ENCODE measurements at regions not wholly inside any gene's neighbourhood (a gene's known extent, or its start where the extent isn't known, plus 50 kb on each side); places are given as distances from the start of the nearest gene placed in this dataset.

- Histone ChIP-seq H3K36me3 (ENCODE audit: control insufficient read depth in 4 of 4, insufficient read depth in 3 of 4, low read depth in 1 of 4, low read length in 3 of 4) (no peaks in the 10 kb centered on the region), H3K4me1 (ENCODE audit: control insufficient read depth in 4 of 4, insufficient read depth in 4 of 4, low read length in 3 of 4) (no peaks in the 10 kb centered on the region), H3K4me3 (ENCODE audit: low read depth in 1 of 3, low read length in 3 of 3) (no peak overlapping the region), H3K9me3 (ENCODE audit: control insufficient read depth in 4 of 4, low read length in 3 of 4) (no peaks in the 10 kb centered on the region), H3K27ac (ENCODE audit: low read depth in 1 of 2, low read length in 2 of 2) (no peak overlapping the region), H3K27me3 (ENCODE audit: control insufficient read depth in 4 of 4, insufficient read depth in 4 of 4, low read length in 3 of 4) (no peaks in the 10 kb centered on the region), H3K9ac (ENCODE audit: low read depth in 1 of 2, low read length in 2 of 2) (no peak overlapping the region)
- TF ChIP-seq NR2F2 (IDR thresholded peaks at IDR 0.05) (no peak), YY1 (IDR thresholded peaks at IDR 0.05) (no peak), FOXA2 (IDR thresholded peaks at IDR 0.05) (no peak), REST (IDR thresholded peaks at IDR 0.05) (no peak), MAX (IDR thresholded peaks at IDR 0.05) (no peak), GABPA (IDR thresholded peaks at IDR 0.05 in 1 of 2, conservative IDR thresholded peaks at IDR 0.05 in 1 of 2) (no peak)
- TF ChIP-seq, protein P1, sequence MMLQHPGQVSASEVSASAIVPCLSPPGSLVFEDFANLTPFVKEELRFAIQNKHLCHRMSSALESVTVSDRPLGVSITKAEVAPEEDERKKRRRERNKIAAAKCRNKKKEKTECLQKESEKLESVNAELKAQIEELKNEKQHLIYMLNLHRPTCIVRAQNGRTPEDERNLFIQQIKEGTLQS (IDR thresholded peaks at IDR 0.05), result no peak
- no peak for DNase-seq (ENCODE audit: low spot score)
- WGBS, result 44% methylated on average over 1 of the region's 1 CpG
Observed at GRCh38 chr20:40866056-40866455, 162.6 kb upstream of the TOP1 start.

DNA sequence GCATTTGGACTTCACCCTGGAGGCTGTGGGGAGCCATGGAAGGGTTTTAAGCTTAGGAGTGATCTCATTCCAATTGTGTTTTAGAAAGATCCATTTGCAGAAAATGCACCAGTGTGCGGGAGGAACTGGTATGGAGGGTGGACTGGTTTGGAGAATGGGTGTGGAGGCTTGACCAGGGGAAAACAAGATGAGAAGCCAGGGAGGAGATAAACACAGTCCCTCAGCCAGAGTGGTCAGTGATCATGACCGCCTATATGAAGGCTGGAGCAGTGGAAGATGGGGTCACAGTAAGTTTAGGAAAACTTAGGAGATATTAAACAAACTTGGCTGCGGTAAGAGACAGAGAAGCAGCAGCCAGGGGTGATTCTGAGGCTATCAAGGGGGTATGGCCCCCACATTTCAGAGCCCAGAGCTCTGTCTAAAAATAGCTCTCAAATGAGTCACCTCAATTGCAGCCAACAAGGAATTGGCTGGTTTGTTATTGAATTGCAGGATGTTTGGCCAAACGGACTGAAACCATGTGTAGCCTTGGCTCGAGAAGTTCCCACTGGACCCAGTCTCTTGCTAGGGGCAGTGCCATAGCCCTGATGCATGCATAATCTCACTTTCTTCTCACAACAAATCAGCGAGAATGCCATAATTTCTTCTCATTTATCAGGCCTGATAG, 159.9 kb upstream of the TOP1 start:
- H3K27me3 ChIP-seq (ENCODE audit: control insufficient read depth in 4 of 4, insufficient read depth in 4 of 4, low read length in 3 of 4), result no peaks in the 10 kb centered on the region
- no peak for DNase-seq (ENCODE audit: low spot score)
- H3K27ac ChIP-seq (ENCODE audit: low read depth in 1 of 2, low read length in 2 of 2), result no peak overlapping the region
- H3K9ac ChIP-seq (ENCODE audit: low read depth in 1 of 2, low read length in 2 of 2), result no peak overlapping the region
- TF ChIP-seq EGR1 (IDR thresholded peaks at IDR 0.05; ENCODE audit: low read depth in 2 of 2) (no peak), JUND (IDR thresholded peaks at IDR 0.05) (peak; percentile 45 to 71), MAX (IDR thresholded peaks at IDR 0.05) (no peak), NR2F2 (IDR thresholded peaks at IDR 0.05) (peak; percentile 77), RXRA (IDR thresholded peaks at IDR 0.05) (peak; percentile 26 to 53), SP1 (IDR thresholded peaks at IDR 0.05) (peak; percentile 22), ZBTB33 (IDR thresholded peaks at IDR 0.05) (no peak)
- TF ChIP-seq, protein P1 (IDR thresholded peaks at IDR 0.05), result no peak
- no peak overlapping the region for H3K4me3 ChIP-seq (ENCODE audit: low read depth in 1 of 3, low read length in 3 of 3)
- H3K4me1 ChIP-seq (ENCODE audit: control insufficient read depth in 4 of 4, insufficient read depth in 4 of 4, low read length in 3 of 4), result no peaks in the 10 kb centered on the region
- 79% methylated on average over 6 of the region's 6 CpGs for WGBS
- H3K9me3 ChIP-seq (ENCODE audit: control insufficient read depth in 4 of 4, low read length in 3 of 4), result no peaks in the 10 kb centered on the region
- H3K36me3 ChIP-seq (ENCODE audit: control insufficient read depth in 4 of 4, insufficient read depth in 3 of 4, low read depth in 1 of 4, low read length in 3 of 4), result no peaks in the 10 kb centered on the region
